ENCODE measurements at regions not wholly inside any gene's neighbourhood (a gene's known extent, or its start where the extent isn't known, plus 50 kb on each side); places are given as distances from the start of the nearest gene placed in this dataset.
A peak's percentile ranks its signal among the peaks of the same experiment; 100 is the strongest.

DNA sequence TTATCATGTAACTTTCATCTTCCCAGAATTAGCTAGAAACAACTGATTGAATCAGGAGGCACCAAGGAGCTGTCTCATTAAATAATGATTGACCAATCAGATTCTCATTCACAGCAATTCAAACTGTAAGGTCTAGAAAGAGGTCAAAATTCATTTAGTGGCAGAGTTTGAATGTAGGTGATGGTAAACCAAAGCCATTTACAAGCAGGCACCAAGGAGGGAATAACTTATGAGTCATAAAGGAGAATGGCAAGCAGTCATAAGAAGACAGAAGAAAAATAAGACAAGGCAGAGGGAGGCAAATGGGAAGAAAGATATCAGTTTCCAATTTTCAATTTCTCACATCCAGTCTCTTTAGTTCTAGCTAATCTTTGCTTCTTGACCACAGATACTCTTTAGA lies 52.9 kb upstream of the DEFB112 start:
- Histone ChIP-seq H3K9me3 (replicated peaks in 1 of 2; ENCODE audit: control insufficient read depth in 2 of 2, insufficient read depth in 1 of 2, low read depth in 1 of 2, low read length in 2 of 2) (no peaks in the 10 kb centered on the region), H3K27ac (replicated peaks; ENCODE audit: low read length) (no peak overlapping the region), H3K23ac (ENCODE audit: low read depth, low read length, poor library complexity) (no peak overlapping the region), H3K79me1 (ENCODE audit: low read depth, low read length) (no peaks in the 10 kb centered on the region), H2AK5ac (ENCODE audit: low read depth, low read length) (no peak overlapping the region), H3K4me1 (ENCODE audit: control insufficient read depth in 2 of 2, insufficient read depth in 1 of 2, low read depth in 1 of 2, low read length in 2 of 2) (peaks cover 0 to 2% of the 10 kb centered on the region in 2 donors), H3K36me3 (replicated peaks in 1 of 2; ENCODE audit: control insufficient read depth in 2 of 2, insufficient read depth in 2 of 2, low read length in 2 of 2) (no peaks in the 10 kb centered on the region), H4K8ac (ENCODE audit: low read depth, low read length) (no peak overlapping the region), H2AFZ (ENCODE audit: low read length) (no peak overlapping the region), H3K4me3 (ENCODE audit: low read length in 2 of 2) (no peak overlapping the region), H3K18ac (ENCODE audit: low read length) (no peak overlapping the region), H2BK12ac (ENCODE audit: low read length) (no peak overlapping the region), H3K4ac (ENCODE audit: low read length) (no peak overlapping the region), H2BK15ac (ENCODE audit: low read length) (no peak overlapping the region), H2BK5ac (ENCODE audit: low read length) (no peak overlapping the region), H3K27me3 (ENCODE audit: control insufficient read depth in 3 of 3, insufficient read depth in 3 of 3, low read depth in 1 of 3, low read length in 3 of 3) (no peaks in the 10 kb centered on the region), H3K9ac (ENCODE audit: low read depth, low read length, poor library complexity) (no peak overlapping the region), H4K91ac (ENCODE audit: low read depth, low read length, poor library complexity) (no peak overlapping the region), H3K4me2 (ENCODE audit: insufficient read depth, low read length, poor library complexity, severe bottlenecking) (no peak overlapping the region), H3K14ac (ENCODE audit: low read length) (no peak overlapping the region), H2BK120ac (ENCODE audit: low read depth, low read length) (no peak overlapping the region)
- DNase-seq (ENCODE audit: low spot score), result no peak

DNA sequence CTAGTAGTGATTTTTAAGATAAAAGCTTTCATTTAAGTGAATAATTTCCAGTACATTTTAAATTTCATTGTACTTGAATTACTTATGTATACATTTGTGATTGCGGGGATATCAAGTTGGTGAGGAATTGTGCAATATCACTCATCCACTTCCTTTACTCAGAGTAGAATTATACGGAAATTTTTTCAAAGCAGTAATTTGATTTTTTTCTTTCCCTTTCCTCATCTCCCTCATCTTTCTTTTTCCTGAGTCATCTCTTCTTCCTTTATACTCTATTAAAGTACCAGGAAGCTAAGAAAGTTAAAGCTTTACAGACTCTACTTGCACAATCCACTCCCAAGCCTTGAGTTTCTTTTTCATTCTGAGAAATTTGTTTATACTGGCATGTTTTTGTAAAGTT lies 60.9 kb upstream of the DEFB112 start:
- H2AFZ ChIP-seq (ENCODE audit: low read length), result no peak overlapping the region
- H3K14ac ChIP-seq (ENCODE audit: low read length), result no peak overlapping the region
- H4K91ac ChIP-seq (ENCODE audit: low read depth, low read length, poor library complexity), result no peak overlapping the region
- H3K27me3 ChIP-seq (ENCODE audit: control insufficient read depth in 3 of 3, insufficient read depth in 3 of 3, low read depth in 1 of 3, low read length in 3 of 3), result no peaks in the 10 kb centered on the region
- no peak overlapping the region for H3K4me2 ChIP-seq (ENCODE audit: insufficient read depth, low read length, poor library complexity, severe bottlenecking)
- no peak overlapping the region for H3K23ac ChIP-seq (ENCODE audit: low read depth, low read length, poor library complexity)
- no peaks in the 10 kb centered on the region for H3K36me3 ChIP-seq (replicated peaks in 1 of 2; ENCODE audit: control insufficient read depth in 2 of 2, insufficient read depth in 2 of 2, low read length in 2 of 2)
- no CpG with 5 or more reads among the region's 2 CpGs for WGBS, 2 donors (ENCODE audit: extremely low coverage in 2 of 2, insufficient read length in 2 of 2, insufficient replicate concordance in 1 of 2)
- H3K4ac ChIP-seq (ENCODE audit: low read length), result no peak overlapping the region
- no peak for DNase-seq (ENCODE audit: low spot score)
- H2BK120ac ChIP-seq (ENCODE audit: low read depth, low read length), result no peak overlapping the region
- H3K18ac ChIP-seq (ENCODE audit: low read length), result no peak overlapping the region
- H2AK5ac ChIP-seq (ENCODE audit: low read depth, low read length), result no peak overlapping the region
- H3K4me3 ChIP-seq (ENCODE audit: low read length in 2 of 2), result no peak overlapping the region
- H2BK12ac ChIP-seq (ENCODE audit: low read length), result no peak overlapping the region
- no peak overlapping the region for H3K9ac ChIP-seq (ENCODE audit: low read depth, low read length, poor library complexity)
- no peak overlapping the region for H3K27ac ChIP-seq (replicated peaks; ENCODE audit: low read length)
- H4K8ac ChIP-seq (ENCODE audit: low read depth, low read length), result no peak overlapping the region
- H3K9me3 ChIP-seq (replicated peaks in 1 of 2; ENCODE audit: control insufficient read depth in 2 of 2, insufficient read depth in 1 of 2, low read depth in 1 of 2, low read length in 2 of 2), result no peaks in the 10 kb centered on the region
- H2BK5ac ChIP-seq (ENCODE audit: low read length), result no peak overlapping the region
- no peaks in the 10 kb centered on the region for H3K79me1 ChIP-seq (ENCODE audit: low read depth, low read length)
- H2BK15ac ChIP-seq (ENCODE audit: low read length), result no peak overlapping the region
- peaks cover 3% of the 10 kb centered on the region in 2 donors for H3K4me1 ChIP-seq (ENCODE audit: control insufficient read depth in 2 of 2, insufficient read depth in 1 of 2, low read depth in 1 of 2, low read length in 2 of 2)

DNA sequence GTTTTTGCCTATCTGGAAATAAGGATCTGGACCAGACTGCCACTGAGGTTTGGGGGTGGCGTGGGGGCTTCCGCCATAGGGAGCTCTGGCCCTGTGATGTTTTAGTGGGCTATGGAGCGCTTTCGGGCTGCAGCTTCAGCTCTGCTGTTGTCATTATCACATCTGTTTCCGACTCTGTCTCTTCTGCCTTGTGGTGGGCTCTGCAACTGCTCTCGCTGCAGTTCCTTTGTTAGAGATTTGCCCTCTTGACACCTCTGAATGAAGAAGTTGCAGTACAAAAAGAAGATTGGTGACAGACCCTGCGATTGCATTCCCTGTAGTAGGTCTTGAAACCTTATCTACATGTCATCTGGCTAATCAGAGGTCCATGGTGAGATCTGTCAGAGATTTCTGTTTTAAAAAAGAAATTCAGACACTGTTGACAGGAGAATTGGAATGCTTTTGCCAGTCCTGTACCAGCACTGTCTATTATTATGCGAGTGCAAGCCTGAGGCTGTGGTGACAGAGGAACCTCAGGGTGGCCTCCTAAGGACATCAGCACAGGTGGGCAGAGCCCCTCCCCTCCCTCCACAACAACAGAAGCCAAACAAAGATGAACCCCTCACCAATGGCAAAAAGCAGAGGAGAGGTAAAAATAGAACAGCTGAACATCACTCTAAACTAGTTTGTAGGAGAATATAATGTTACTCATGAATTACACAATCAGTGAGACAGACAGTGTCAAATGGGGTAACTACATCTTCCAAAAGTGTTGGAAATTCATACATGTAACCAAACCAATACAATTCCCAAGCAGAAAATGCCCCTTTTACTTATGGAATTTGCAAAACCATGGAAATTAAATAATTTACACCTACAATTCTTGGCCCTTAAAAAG lies 63.5 kb upstream of the DEFB112 start:
- peak overlapping the region; percentile 68 for H2AFZ ChIP-seq (ENCODE audit: low read length)
- no peaks in the 10 kb centered on the region for H3K36me3 ChIP-seq (replicated peaks in 1 of 2; ENCODE audit: control insufficient read depth in 2 of 2, insufficient read depth in 2 of 2, low read length in 2 of 2)
- no peak for DNase-seq (ENCODE audit: low spot score)
- H3K27me3 ChIP-seq (ENCODE audit: control insufficient read depth in 3 of 3, insufficient read depth in 3 of 3, low read depth in 1 of 3, low read length in 3 of 3), result no peaks in the 10 kb centered on the region
- no peak overlapping the region for H4K8ac ChIP-seq (ENCODE audit: low read depth, low read length)
- no peak overlapping the region for H3K4ac ChIP-seq (ENCODE audit: low read length)
- peaks cover 3 to 5% of the 10 kb centered on the region in 2 donors for H3K4me1 ChIP-seq (ENCODE audit: control insufficient read depth in 2 of 2, insufficient read depth in 1 of 2, low read depth in 1 of 2, low read length in 2 of 2)
- no peak overlapping the region for H3K23ac ChIP-seq (ENCODE audit: low read depth, low read length, poor library complexity)
- H2BK12ac ChIP-seq (ENCODE audit: low read length), result no peak overlapping the region
- H3K9me3 ChIP-seq (replicated peaks in 1 of 2; ENCODE audit: control insufficient read depth in 2 of 2, insufficient read depth in 1 of 2, low read depth in 1 of 2, low read length in 2 of 2), result no peaks in the 10 kb centered on the region
- no CpG with 5 or more reads among the region's 8 CpGs for WGBS, 2 donors (ENCODE audit: extremely low coverage in 2 of 2, insufficient read length in 2 of 2, insufficient replicate concordance in 1 of 2)
- H2BK15ac ChIP-seq (ENCODE audit: low read length), result no peak overlapping the region
- H3K79me1 ChIP-seq (ENCODE audit: low read depth, low read length), result no peaks in the 10 kb centered on the region
- H2BK5ac ChIP-seq (ENCODE audit: low read length), result no peak overlapping the region
- H3K4me3 ChIP-seq (ENCODE audit: low read length in 2 of 2), result no peak overlapping the region
- H2BK120ac ChIP-seq (ENCODE audit: low read depth, low read length), result no peak overlapping the region
- no peak overlapping the region for H3K27ac ChIP-seq (replicated peaks; ENCODE audit: low read length)
- H3K4me2 ChIP-seq (ENCODE audit: insufficient read depth, low read length, poor library complexity, severe bottlenecking), result no peak overlapping the region
- no peak overlapping the region for H3K18ac ChIP-seq (ENCODE audit: low read length)
- H3K9ac ChIP-seq (ENCODE audit: low read depth, low read length, poor library complexity), result no peak overlapping the region
- no peak overlapping the region for H4K91ac ChIP-seq (ENCODE audit: low read depth, low read length, poor library complexity)
- H3K14ac ChIP-seq (ENCODE audit: low read length), result no peak overlapping the region
- no peak overlapping the region for H2AK5ac ChIP-seq (ENCODE audit: low read depth, low read length)

- WGBS, 2 donors (ENCODE audit: extremely low coverage in 2 of 2, insufficient read length in 2 of 2, insufficient replicate concordance in 1 of 2), result no CpG with 5 or more reads among the region's 2 CpGs
- Histone ChIP-seq H3K4me1 (ENCODE audit: control insufficient read depth in 2 of 2, insufficient read depth in 1 of 2, low read depth in 1 of 2, low read length in 2 of 2) (peaks cover 3 to 5% of the 10 kb centered on the region in 2 donors), H3K79me1 (ENCODE audit: low read depth, low read length) (no peaks in the 10 kb centered on the region)
These were observed 66.7 kb upstream of the DEFB112 start for GRCh38 chr6:50116390-50116789.

More at GRCh38 chr6:50116390-50116789, 66.7 kb upstream of the DEFB112 start:
- Histone ChIP-seq H3K18ac (ENCODE audit: low read length) (no peak overlapping the region), H3K14ac (ENCODE audit: low read length) (no peak overlapping the region), H3K9ac (ENCODE audit: low read depth, low read length, poor library complexity) (no peak overlapping the region), H3K27ac (replicated peaks; ENCODE audit: low read length) (no peak overlapping the region), H3K23ac (ENCODE audit: low read depth, low read length, poor library complexity) (no peak overlapping the region), H4K8ac (ENCODE audit: low read depth, low read length) (no peak overlapping the region), H2BK5ac (ENCODE audit: low read length) (no peak overlapping the region), H3K27me3 (ENCODE audit: control insufficient read depth in 3 of 3, insufficient read depth in 3 of 3, low read depth in 1 of 3, low read length in 3 of 3) (no peaks in the 10 kb centered on the region), H2AK5ac (ENCODE audit: low read depth, low read length) (no peak overlapping the region), H3K9me3 (replicated peaks in 1 of 2; ENCODE audit: control insufficient read depth in 2 of 2, insufficient read depth in 1 of 2, low read depth in 1 of 2, low read length in 2 of 2) (no peaks in the 10 kb centered on the region), H3K4me3 (ENCODE audit: low read length in 2 of 2) (no peak overlapping the region), H2BK120ac (ENCODE audit: low read depth, low read length) (no peak overlapping the region), H4K91ac (ENCODE audit: low read depth, low read length, poor library complexity) (no peak overlapping the region), H3K36me3 (replicated peaks in 1 of 2; ENCODE audit: control insufficient read depth in 2 of 2, insufficient read depth in 2 of 2, low read length in 2 of 2) (no peaks in the 10 kb centered on the region), H3K4ac (ENCODE audit: low read length) (no peak overlapping the region), H2AFZ (ENCODE audit: low read length) (no peak overlapping the region), H2BK15ac (ENCODE audit: low read length) (no peak overlapping the region), H3K4me2 (ENCODE audit: insufficient read depth, low read length, poor library complexity, severe bottlenecking) (no peak overlapping the region), H2BK12ac (ENCODE audit: low read length) (no peak overlapping the region)
- no peak for DNase-seq (ENCODE audit: low spot score)

Measured in neuronal stem cell (in vitro differentiated cells).